Gastroesophageal sphincter (tissue), 4 donors: ENCODE measurements at regions not wholly inside any gene's neighbourhood (a gene's known extent, or its start where the extent isn't known, plus 50 kb on each side); places are given as distances from the start of the nearest gene placed in this dataset.

Experiments
- ATAC-seq: fragments of 150-250 bp; one replicate; pipeline ENCODE4 v1.9.1; 2016; ENCODE audit warnings: mild to moderate bottlenecking, moderate library complexity
- H3K27ac ChIP-seq, 4 donors: fragments of 200-600 bp; sonication (generic) in 3 of 4; 1 replicate in 3 of 4; 2 replicates in 1 of 4; pipeline ENCODE4 v1.5.1; 2016 to 2019
- H3K27me3 ChIP-seq: fragments of 200-600 bp; sonication (generic); one replicate; pipeline ENCODE4 v1.5.1; 2019
- H3K36me3 ChIP-seq, 2 donors: fragments of 200-600 bp; sonication (generic); one replicate each; pipeline ENCODE4 v1.5.1; 2019; ENCODE audit warnings: control low read depth in 1 of 2
- H3K4me1 ChIP-seq, 3 donors: fragments of 200-600 bp; sonication (generic); 1 replicate in 2 of 3; 2 replicates in 1 of 3; pipeline ENCODE4 v1.5.1; 2016 to 2019; ENCODE audit warnings: control low read depth in 2 of 3
- H3K4me3 ChIP-seq, 2 donors: fragments of 200-600 bp; sonication (generic); one replicate each; pipeline ENCODE4 v1.5.1; 2019; ENCODE audit warnings: mild to moderate bottlenecking in 1 of 2, moderate library complexity in 1 of 2
- H3K9me3 ChIP-seq, 3 donors: fragments of 200-600 bp; sonication (generic); one replicate each; pipeline ENCODE4 v1.5.1; 2017 to 2019; ENCODE audit warnings: control low read depth in 2 of 3
- CTCF ChIP-seq, 4 experiments: fragments of 200-600 bp in 2 of 4; fragments of 450-650 bp in 2 of 4; sonication (generic) in 1 of 4; IDR thresholded peaks; one replicate each; pipeline ENCODE4 v1.5.1; 2017 to 2019; ENCODE audit warnings: antibody characterized with exemption in 4 of 4, mild to moderate bottlenecking in 2 of 4, moderate library complexity in 2 of 4
- EP300 ChIP-seq: sonication (generic); formaldehyde crosslinking; IDR thresholded peaks from one replicate; pipeline ENCODE4 v1.6.1; 2017; ENCODE audit warnings: antibody characterized with exemption, mild to moderate bottlenecking
- POLR2A ChIP-seq, 2 donors: fragments of 450-650 bp; IDR thresholded peaks; one replicate each; pipeline ENCODE4 v1.6.1; 2017; ENCODE audit warnings: antibody characterized with exemption in 2 of 2, mild to moderate bottlenecking in 2 of 2, moderate library complexity in 1 of 2
- POLR2AphosphoS5 ChIP-seq: sonication (generic); formaldehyde crosslinking; IDR thresholded peaks from one replicate; pipeline ENCODE4 v1.6.1; 2017; ENCODE audit warnings: antibody characterized with exemption
- WGBS, 2 donors: methylation state at CpG; one replicate each; pipeline ENCODE4 v1.1.5; 2018; ENCODE audit warnings: low coverage in 1 of 2; 5-methylcytosine and 5-hydroxymethylcytosine counted together

GRCh38 chr3:94394885-94395284 is 332.0 kb downstream of the NSUN3 start:
- Histone ChIP-seq H3K36me3 (no peaks in the 10 kb centered on the region), H3K27ac (no peak overlapping the region), H3K4me3 (no peak overlapping the region), H3K27me3 (no peaks in the 10 kb centered on the region), H3K4me1 (no peaks in the 10 kb centered on the region), H3K9me3 (no peaks in the 10 kb centered on the region)
- ATAC-seq, result no peak
- TF ChIP-seq CTCF (IDR thresholded peaks at IDR 0.05) (no peak), POLR2A (IDR thresholded peaks at IDR 0.05) (no peak), EP300 (no peak), POLR2AphosphoS5 (no peak)
- WGBS, 2 donors, result 51 to 73% methylated on average over 5 of the region's 5 CpGs

GRCh38 chr3:94395851-94396250 is 333.0 kb downstream of the NSUN3 start:
- TF ChIP-seq POLR2A (IDR thresholded peaks at IDR 0.05) (no peak), CTCF (IDR thresholded peaks at IDR 0.05) (no peak), EP300 (no peak)
- no peak overlapping the region for H3K27ac ChIP-seq
- H3K4me1 ChIP-seq, result no peaks in the 10 kb centered on the region
- ATAC-seq, result no peak
- no peaks in the 10 kb centered on the region for H3K36me3 ChIP-seq
- no peak overlapping the region for H3K4me3 ChIP-seq
- no peaks in the 10 kb centered on the region for H3K27me3 ChIP-seq
- H3K9me3 ChIP-seq, result no peaks in the 10 kb centered on the region

- Histone ChIP-seq H3K27ac (no peak overlapping the region), H3K4me1 (no peaks in the 10 kb centered on the region), H3K9me3 (no peaks in the 10 kb centered on the region), H3K27me3 (no peaks in the 10 kb centered on the region), H3K36me3 (no peaks in the 10 kb centered on the region), H3K4me3 (no peak overlapping the region)
- ATAC-seq, result no peak
- TF ChIP-seq EP300 (no peak), CTCF (IDR thresholded peaks at IDR 0.05) (no peak), POLR2AphosphoS5 (no peak)
- WGBS, 2 donors, result 85 to 86% methylated on average over 1 of the region's 1 CpG
Measured at GRCh38 chr3:94398036-94398435, 335.2 kb downstream of the NSUN3 start.

- no peaks in the 10 kb centered on the region for H3K9me3 ChIP-seq
- no peaks in the 10 kb centered on the region for H3K36me3 ChIP-seq
- H3K27me3 ChIP-seq, result no peaks in the 10 kb centered on the region
- H3K4me3 ChIP-seq, result no peak overlapping the region
- TF ChIP-seq CTCF (IDR thresholded peaks at IDR 0.05) (no peak), EP300 (no peak), POLR2AphosphoS5 (no peak), POLR2A (IDR thresholded peaks at IDR 0.05) (no peak)
- ATAC-seq, result no peak
- no peak overlapping the region for H3K27ac ChIP-seq
- no peaks in the 10 kb centered on the region for H3K4me1 ChIP-seq
Measured at GRCh38 chr3:94401466-94401865, 338.6 kb downstream of the NSUN3 start.

- 33 to 60% methylated on average over 1 of the region's 1 CpG for WGBS, 2 donors
- no peak for ATAC-seq
- Histone ChIP-seq H3K4me1 (no peaks in the 10 kb centered on the region), H3K9me3 (no peaks in the 10 kb centered on the region), H3K27me3 (no peaks in the 10 kb centered on the region), H3K27ac (no peak overlapping the region), H3K4me3 (no peak overlapping the region), H3K36me3 (no peaks in the 10 kb centered on the region)
- TF ChIP-seq POLR2AphosphoS5 (no peak), POLR2A (IDR thresholded peaks at IDR 0.05) (no peak), EP300 (no peak), CTCF (IDR thresholded peaks at IDR 0.05) (no peak)
Measured at GRCh38 chr3:94402126-94402525, 339.3 kb downstream of the NSUN3 start.
